Amniotic stem cell (primary cell): ENCODE measurements at regions not wholly inside any gene's neighbourhood (a gene's known extent, or its start where the extent isn't known, plus 50 kb on each side); places are given as distances from the start of the nearest gene placed in this dataset.

Experiments used
- DNase-seq: peaks from one replicate; lab custom pipeline; 2025; lab: John Stamatoyannopoulos, UW

DNA sequence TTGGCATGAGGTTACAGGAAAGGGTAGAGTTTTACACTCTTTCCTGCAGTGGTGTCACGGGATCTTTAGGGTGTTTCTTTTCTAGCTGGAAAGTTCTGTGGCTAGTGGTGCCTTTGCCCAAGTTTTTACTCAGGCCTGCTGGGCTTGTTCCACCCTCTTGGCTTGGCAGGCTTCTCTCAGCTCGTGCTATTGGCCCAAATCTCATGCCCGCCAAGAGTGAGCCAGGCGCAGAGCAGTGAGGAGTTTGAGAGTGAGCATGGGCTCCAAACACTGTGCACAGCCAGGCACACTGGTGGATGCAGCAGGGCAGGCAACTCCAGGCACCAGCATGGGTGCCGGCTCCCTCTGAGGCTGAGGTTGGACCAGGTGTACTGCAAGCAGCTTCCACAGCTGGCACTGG is 206.5 kb downstream of the SAMD5 start:
- DNase-seq = no peak

DNA sequence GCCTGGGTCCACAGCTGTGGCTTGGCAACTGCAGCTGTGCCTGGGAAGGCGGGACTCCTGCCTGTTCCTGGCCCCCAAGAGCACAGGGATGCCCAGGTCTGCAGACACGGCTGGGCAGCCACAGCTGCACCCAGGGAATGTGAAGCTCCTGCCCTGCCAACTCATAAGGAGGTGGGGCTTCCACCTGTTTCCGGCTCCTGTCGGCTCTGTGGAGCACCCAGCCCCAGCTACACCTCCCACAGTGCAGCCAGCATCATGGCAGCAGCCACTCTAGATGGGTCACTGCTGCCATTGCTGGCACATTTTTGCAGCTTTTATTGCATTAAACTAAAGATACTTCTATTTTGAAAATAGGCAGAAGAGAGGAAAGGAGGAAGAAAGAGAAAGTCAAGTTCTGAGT is 207.9 kb downstream of the SAMD5 start:
- no peak for DNase-seq

DNA sequence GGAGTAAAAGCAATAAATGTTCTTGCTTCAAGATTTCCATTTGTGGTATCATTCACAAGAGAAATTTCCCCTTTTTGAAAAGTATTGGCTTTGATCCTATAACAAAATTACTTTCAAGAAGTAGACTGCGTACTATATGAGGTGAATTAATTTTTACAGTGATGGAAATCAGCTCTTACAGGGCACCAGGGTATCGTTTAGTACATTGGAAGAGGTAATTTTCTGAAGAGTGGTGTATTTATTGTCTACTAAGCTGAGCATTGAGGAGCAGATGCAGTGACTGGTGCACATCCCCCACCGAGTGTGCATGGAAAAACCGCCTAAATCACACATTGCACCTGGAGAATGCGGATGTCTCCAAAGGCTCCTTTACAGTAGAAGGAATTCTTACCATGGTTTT is 209.5 kb downstream of the SAMD5 start:
- DNase-seq = no peak

GRCh38 chr6:147722158-147722557 is 213.7 kb downstream of the SAMD5 start:
- DNase-seq = no peak

DNA sequence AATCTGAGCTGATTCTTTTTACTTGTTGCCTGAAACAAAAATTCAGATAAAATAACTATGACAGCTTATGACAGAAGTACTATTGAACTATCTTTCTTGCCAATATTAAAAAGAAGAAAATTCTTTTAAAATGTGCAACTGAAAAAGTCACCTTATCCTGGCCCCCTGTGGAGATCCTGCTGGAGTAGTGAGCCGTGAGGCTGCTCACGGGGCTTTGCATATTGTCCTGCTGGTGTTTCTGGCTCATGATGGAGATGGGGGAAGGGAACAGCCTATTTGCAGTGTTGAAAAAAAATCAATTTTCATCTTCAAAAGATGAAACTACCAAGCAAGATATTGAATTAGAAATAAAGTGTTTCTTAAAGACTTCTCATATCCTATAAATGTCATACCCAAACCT is 216.0 kb downstream of the SAMD5 start:
- DNase-seq = no peak

GRCh38 chr6:147726342-147726741 is 217.9 kb downstream of the SAMD5 start:
- DNase-seq = no peak

DNA sequence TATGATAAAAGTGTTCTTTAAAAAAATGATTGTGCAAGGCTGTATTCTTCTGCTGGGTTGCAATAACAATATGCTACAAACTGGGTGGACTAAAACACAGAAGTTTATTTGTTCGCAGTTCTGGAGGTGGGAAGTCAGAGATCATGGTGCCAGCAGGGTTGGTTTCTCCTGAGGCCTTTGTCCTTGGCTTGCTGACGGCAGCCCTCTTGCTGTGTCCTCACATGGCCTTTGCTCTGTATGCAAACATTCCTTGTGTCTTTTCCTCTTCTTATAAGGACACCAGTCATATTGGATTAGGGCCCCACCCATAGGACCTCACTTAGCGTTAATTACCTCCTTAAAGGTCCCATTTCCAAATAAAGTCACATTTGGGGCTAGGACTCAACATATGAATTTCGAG is 220.4 kb downstream of the SAMD5 start:
- no peak for DNase-seq

- no peak for DNase-seq
Observed at GRCh38 chr6:147733686-147734085, 225.2 kb downstream of the SAMD5 start.

GRCh38 chr6:147734151-147734550 is 225.7 kb downstream of the SAMD5 start:
- no peak for DNase-seq

DNA sequence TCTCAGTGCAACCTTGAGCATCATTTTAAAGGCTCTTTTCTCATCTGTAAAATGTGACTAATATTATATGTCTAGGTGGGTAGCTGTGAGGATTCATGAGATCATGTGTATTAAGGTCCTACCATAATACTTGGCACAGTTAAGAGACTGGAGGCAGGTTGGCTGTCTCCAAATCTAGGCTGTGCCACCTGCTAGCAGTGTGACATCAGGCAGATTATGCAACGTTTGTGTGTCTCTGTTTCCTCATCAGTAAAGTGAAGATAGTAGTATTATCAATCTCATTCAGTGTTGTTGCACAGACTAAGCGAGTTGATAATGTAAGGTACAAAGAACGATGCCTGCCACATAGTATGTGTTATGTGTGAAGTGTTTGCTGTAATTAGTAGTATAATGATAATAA is 227.4 kb downstream of the SAMD5 start:
- DNase-seq = no peak

- no peak for DNase-seq
Observed at GRCh38 chr6:147737115-147737514, 228.6 kb downstream of the SAMD5 start.

GRCh38 chr6:147738099-147738498 is 229.6 kb downstream of the SAMD5 start:
- no peak for DNase-seq

DNA sequence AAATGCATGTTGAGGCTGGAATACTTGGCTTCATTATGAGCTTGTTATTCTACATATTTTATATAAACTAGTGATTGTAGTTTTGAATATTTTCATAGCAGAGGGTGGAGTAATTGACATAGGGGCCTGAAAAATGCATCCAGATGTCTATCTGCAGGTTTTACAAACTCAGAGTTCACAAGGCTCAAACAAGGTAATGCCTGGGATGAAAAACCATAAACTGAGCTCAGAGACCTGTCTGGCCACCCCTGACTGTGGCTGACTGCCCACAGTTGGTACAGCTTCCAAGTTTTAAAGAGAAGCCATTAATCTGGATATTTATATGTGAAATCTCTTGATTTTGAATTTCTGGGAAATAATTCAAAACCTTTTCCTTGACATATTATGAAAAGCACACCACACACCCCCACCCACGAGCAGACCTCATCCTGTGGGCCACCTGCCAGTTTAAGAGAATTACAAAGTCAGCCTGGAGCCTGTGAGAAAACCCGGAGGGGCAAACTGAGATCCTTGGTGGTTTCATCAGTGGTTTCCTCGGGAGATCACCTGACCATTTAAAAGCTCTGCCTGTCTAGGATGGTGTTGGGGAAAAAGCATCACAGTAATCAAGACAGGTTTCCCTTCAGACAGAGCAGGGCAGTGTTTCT is 230.1 kb downstream of the SAMD5 start:
- no peak for DNase-seq

- DNase-seq = no peak
Observed at GRCh38 chr6:147740326-147740725, 231.8 kb downstream of the SAMD5 start.

DNA sequence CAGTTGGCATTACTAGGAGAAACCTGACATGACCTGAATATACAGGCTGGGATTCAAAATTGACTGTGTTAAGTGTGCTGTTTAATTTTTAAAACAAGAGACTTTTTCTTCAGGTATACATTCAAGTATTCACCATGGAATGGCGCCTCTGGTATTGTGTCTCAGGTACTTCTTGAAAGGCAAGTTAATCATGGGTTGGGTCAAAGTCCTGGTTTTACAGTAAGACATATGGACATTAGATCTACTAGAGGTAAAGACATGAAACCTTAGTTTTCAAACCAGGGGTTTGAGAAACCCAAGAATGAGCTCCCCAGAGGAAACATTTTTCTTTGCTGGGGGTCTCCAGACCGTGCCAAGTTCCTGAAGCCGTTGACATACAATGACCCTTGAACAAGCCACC is 232.4 kb downstream of the SAMD5 start:
- DNase-seq = no peak

- DNase-seq = no peak
Observed at GRCh38 chr6:147741389-147741788, 232.9 kb downstream of the SAMD5 start.

GRCh38 chr6:147742440-147742839 is 233.9 kb downstream of the SAMD5 start:
- DNase-seq = no peak

DNA sequence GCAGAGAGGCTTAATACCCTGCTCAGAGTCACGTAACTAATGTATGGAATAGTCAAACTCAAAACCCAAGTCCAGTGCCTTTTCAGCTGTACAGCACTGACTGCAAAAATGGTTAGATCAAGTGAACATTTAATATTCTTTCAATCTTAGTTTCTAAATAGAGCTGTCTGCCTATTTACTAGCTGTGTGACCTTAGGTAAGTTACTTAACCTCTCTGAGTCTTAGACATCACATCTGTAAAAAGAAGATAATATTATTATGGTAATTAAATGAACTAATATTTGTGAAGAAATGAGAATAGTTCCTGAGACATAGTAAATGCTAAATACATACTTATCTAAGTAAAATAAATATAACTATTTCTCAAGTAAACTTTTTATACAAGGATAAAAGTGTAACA is 235.5 kb downstream of the SAMD5 start:
- DNase-seq = no peak

- no peak for DNase-seq
Observed at GRCh38 chr6:147749331-147749730, 240.8 kb downstream of the SAMD5 start.

GRCh38 chr6:147750413-147750812 is 241.9 kb downstream of the SAMD5 start:
- no peak for DNase-seq

DNA sequence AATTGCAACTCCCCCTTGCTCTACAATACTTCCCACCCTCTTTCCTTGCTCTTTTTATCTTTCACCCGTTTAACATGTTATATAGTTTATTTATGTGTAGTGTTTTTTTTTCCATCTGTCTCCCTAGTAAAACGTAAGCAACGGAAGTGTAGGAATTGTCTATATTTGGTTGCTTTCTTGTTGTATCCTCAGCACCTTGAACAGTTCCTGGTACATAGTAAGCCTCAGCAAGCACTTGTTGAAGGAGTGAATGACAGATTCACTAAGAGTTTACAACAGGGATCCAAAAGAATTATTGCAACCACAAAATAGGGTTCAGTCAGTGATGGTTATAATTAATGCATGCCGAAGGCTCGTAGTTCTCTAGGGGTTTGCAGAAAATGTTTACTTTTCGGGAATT is 242.7 kb downstream of the SAMD5 start:
- DNase-seq = no peak

DNA sequence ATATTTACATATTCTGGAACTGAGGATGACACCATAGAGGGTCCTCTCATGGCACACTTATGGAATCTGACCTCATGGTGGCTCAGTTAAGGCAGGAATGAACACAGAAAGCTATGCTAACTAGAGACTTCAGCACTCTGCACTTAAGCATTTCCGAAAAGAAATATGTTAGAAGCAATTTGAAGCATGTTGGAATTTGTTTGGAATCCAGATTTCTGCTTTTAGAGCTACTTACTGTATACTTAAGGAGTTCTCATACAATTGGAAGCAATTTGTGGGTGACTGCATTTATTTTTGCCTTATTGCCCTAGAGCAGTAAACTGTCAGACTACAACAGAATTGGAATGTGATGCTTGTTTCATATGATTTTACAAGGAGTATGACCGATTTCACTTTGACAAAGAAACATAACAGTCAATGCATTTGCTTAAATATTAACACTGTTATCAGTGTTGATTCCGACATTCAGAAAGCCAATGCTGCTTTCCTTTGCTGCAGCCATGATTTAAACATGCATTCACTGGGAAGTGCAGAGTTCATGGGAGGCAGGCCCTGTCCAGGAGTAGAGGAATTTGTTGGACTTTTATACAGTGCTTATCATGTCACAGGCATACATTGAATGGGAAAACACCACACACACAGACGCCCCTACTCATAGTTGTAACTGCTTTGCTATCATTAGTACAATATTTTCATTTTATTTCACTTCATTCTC is 244.4 kb downstream of the SAMD5 start:
- no peak for DNase-seq

- no peak for DNase-seq
Observed at GRCh38 chr6:147755999-147756398, 247.5 kb downstream of the SAMD5 start.

DNA sequence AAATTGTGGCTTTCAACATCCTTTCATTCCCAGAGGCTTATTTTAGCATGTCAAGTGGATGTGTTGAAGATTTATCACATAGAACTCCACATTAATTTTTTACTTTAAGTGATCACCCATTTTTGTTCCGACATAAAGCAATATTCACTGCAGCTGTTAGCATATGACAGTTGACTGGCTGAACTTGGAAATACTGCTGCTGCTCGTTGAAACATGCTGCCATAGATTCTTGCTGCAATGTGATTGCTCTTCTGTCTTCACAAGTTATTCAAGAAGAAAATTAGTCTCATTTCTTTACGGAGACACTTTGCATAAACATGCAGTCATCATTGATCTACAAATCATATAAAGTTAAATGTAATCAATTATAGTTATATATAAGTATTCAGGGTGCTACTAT is 248.4 kb downstream of the SAMD5 start:
- no peak for DNase-seq
